ENCODE measurements at regions not wholly inside any gene's neighbourhood (a gene's known extent, or its start where the extent isn't known, plus 50 kb on each side); places are given as distances from the start of the nearest gene placed in this dataset.

DNA sequence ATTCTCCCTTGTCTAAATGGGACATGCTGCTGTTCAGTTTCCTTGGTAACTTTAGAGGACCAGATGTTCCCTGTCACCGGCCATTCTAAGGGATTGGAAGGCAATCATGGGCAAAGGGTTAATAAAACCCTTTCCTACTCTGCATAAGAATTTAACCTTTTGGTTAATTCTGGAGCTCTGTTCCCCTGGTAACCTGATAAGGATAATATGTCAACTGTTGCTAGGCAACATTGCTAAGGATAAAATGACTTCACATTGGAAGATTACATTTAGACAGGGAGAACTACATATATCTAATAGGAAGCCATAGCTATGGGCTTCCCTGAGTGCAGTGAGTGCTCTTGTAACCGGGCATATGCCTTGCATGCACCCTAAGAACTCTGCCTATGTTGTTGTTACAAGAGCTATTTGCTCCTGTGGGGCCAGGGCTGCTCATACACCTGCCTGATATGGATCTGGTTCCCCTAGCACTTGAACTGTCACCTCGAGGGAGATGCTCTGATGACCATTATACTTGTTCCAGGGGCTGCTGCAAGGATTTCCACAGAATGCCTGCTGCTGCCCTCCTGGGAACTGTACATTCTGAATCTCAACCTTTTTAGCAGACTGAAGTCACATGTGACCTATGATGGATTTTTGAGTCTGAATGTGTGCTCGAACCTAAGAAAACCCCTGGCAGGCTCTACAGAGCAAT, 326.3 kb upstream of the PDZRN3 start:
- TF ChIP-seq POLR2AphosphoS5 (IDR thresholded peaks at IDR 0.05), result no peak
- TF ChIP-seq, protein P1, sequence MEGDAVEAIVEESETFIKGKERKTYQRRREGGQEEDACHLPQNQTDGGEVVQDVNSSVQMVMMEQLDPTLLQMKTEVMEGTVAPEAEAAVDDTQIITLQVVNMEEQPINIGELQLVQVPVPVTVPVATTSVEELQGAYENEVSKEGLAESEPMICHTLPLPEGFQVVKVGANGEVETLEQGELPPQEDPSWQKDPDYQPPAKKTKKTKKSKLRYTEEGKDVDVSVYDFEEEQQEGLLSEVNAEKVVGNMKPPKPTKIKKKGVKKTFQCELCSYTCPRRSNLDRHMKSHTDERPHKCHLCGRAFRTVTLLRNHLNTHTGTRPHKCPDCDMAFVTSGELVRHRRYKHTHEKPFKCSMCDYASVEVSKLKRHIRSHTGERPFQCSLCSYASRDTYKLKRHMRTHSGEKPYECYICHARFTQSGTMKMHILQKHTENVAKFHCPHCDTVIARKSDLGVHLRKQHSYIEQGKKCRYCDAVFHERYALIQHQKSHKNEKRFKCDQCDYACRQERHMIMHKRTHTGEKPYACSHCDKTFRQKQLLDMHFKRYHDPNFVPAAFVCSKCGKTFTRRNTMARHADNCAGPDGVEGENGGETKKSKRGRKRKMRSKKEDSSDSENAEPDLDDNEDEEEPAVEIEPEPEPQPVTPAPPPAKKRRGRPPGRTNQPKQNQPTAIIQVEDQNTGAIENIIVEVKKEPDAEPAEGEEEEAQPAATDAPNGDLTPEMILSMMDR (IDR thresholded peaks at IDR 0.05), result no peak

All from breast epithelium (tissue), 3 donors.